HCT116 (cell line): ENCODE measurements at regions not wholly inside any gene's neighbourhood (a gene's known extent, or its start where the extent isn't known, plus 50 kb on each side); places are given as distances from the start of the nearest gene placed in this dataset.

Source experiments
- ATAC-seq: fragments of 200-7000 bp; cut with Tn5 transposase; 2 replicates; pipeline ENCODE4 v1.9.1; 2020; ENCODE audit warnings: mild to moderate bottlenecking, moderate library complexity
- BruUV-seq: library from RNA; stranded (reverse); fragments of 400-500 nt; replicated peaks from 2 replicates; lab custom pipeline; 2021; lab: Mats Ljungman, UMichigan
- CTCF ChIA-PET: fragments of 300-600 bp; sonication (Branson Sonifier 250); formaldehyde crosslinking; loops from one replicate; lab custom pipeline; 2021; ENCODE audit warnings: antibody characterized with exemption; lab: Charles Lee
- POLR2A ChIA-PET: fragments of 300-600, 350-600 bp; sonication (Branson Sonifier 250); formaldehyde crosslinking; loops from one replicate; lab custom pipeline; 2021; ENCODE audit warnings: antibody characterized with exemption; lab: Charles Lee
- RAD21 ChIA-PET, 2 experiments: fragments of 300-600 bp; sonication (Branson Sonifier 250); formaldehyde crosslinking; loops; one replicate each; lab custom pipeline; 2023; ENCODE audit warnings: low total read pairs in 2 of 2; ENCODE audit not compliant: uncharacterized antibody in 2 of 2, unreplicated experiment in 2 of 2, low non-redundant PET in 1 of 2; lab: Charles Lee
- DNase-seq: peaks from one replicate; pipeline ENCODE4 v3.0.0-alpha.2; 2010; ENCODE audit warnings: low read depth, low spot score
- H2AFZ ChIP-seq: fragments of 200-600 bp; shearing (Covaris generic), sonication (generic); 2 replicates; pipeline ENCODE4 v1.6.1; 2017; ENCODE audit warnings: low read depth, mixed run types, mixed read lengths, antibody characterized with exemption, low read length; ENCODE audit not compliant: poor library complexity, severe bottlenecking
- H3K27ac ChIP-seq: 2 replicates; pipeline ENCODE4 v1.5.1; 2012; ENCODE audit warnings: low read depth, low read length
- H3K27me3 ChIP-seq: fragments of 200-600 bp; sonication (generic); 2 replicates; pipeline ENCODE4 v1.6.1; 2016; ENCODE audit warnings: mixed run types, low read length, mixed read lengths; ENCODE audit not compliant: insufficient read depth
- H3K36me3 ChIP-seq, 2 experiments: fragments of 200-500 bp in 1 of 2; fragments of 200-600 bp in 1 of 2; sonication (Bioruptor generic) in 1 of 2; sonication (generic) in 1 of 2; 2 replicates each; pipeline versions ENCODE4 v1.5.1 to v1.6.1; 2014 to 2016; ENCODE audit warnings: low read length in 2 of 2, inconsistent platforms in 1 of 2, mixed read lengths in 1 of 2, mixed run types in 1 of 2; ENCODE audit not compliant: insufficient read depth in 2 of 2, control insufficient read depth in 1 of 2
- H3K4me1 ChIP-seq, 2 experiments: fragments of 200-600 bp in 1 of 2; sonication (generic) in 1 of 2; 2 replicates each; pipeline versions ENCODE4 v1.5.1 to v1.6.1; 2012 to 2017; ENCODE audit warnings: low read length in 2 of 2, inconsistent platforms in 1 of 2, mild to moderate bottlenecking in 1 of 2, mixed read lengths in 1 of 2, mixed run types in 1 of 2, moderate library complexity in 1 of 2; ENCODE audit not compliant: insufficient read depth in 2 of 2, control insufficient read depth in 1 of 2
- H3K4me2 ChIP-seq: fragments of 200-600 bp; sonication (generic); 2 replicates; pipeline ENCODE4 v1.6.1; 2017; ENCODE audit warnings: mixed run types, low read length, mixed read lengths
- H3K4me3 ChIP-seq, 2 experiments: fragments of 200-600 bp in 1 of 2; sonication (generic) in 1 of 2; replicated peaks in 1 of 2; 2 replicates each; pipeline ENCODE4 v1.5.1; 2011 to 2016; ENCODE audit warnings: low read length in 2 of 2, control low read depth in 1 of 2, low read depth in 1 of 2, mild to moderate bottlenecking in 1 of 2, mixed read lengths in 1 of 2, mixed run types in 1 of 2
- H3K79me2 ChIP-seq: fragments of 200-600 bp; sonication (generic); 2 replicates; pipeline ENCODE4 v1.6.1; 2017; ENCODE audit warnings: mild to moderate bottlenecking, mixed run types, low read length, moderate library complexity, mixed read lengths; ENCODE audit not compliant: insufficient read depth
- H3K9ac ChIP-seq: fragments of 200-600 bp; sonication (generic); 2 replicates; pipeline ENCODE4 v1.6.1; 2016; ENCODE audit warnings: low read length, mixed read lengths
- H3K9me2 ChIP-seq: fragments of 200-600 bp; sonication (generic), shearing (Covaris generic); 2 replicates; pipeline ENCODE4 v1.6.1; 2017; ENCODE audit warnings: mixed run types, mild to moderate bottlenecking, moderate library complexity; ENCODE audit not compliant: insufficient read depth
- H3K9me3 ChIP-seq, 2 experiments: fragments of 200-500 bp in 1 of 2; fragments of 200-600 bp in 1 of 2; sonication (Bioruptor generic) in 1 of 2; sonication (generic) in 1 of 2; 2 replicates each; pipeline ENCODE4 v1.6.1; 2014 to 2017; ENCODE audit warnings: low read length in 2 of 2, mixed read lengths in 2 of 2, inconsistent platforms in 1 of 2, low read depth in 1 of 2, mild to moderate bottlenecking in 1 of 2, mixed run types in 1 of 2, moderate library complexity in 1 of 2; ENCODE audit not compliant: control insufficient read depth in 1 of 2, insufficient read depth in 1 of 2
- H4K20me1 ChIP-seq: fragments of 200-600 bp; sonication (generic), shearing (Covaris generic); 2 replicates; pipeline ENCODE4 v1.6.1; 2017; ENCODE audit warnings: mixed run types, mild to moderate bottlenecking, moderate library complexity; ENCODE audit not compliant: insufficient read depth
- CBX3 ChIP-seq: IDR thresholded peaks from 2 replicates; pipeline ENCODE4 v1.6.1; 2012; ENCODE audit warnings: low read depth
- EGR1 ChIP-seq: IDR thresholded peaks from 2 replicates; pipeline ENCODE4 v1.6.1; 2012; ENCODE audit warnings: low read depth
- EZH2 ChIP-seq: fragments of 200-600 bp; sonication (generic); IDR thresholded peaks from 2 replicates; pipeline ENCODE4 v1.6.1; 2017; ENCODE audit warnings: antibody characterized with exemption, mixed run types
- EZH2phosphoT487 ChIP-seq: fragments of 200-600 bp; IDR thresholded peaks from 2 replicates; pipeline ENCODE4 v1.6.1; 2018; ENCODE audit warnings: antibody characterized with exemption, borderline replicate concordance
- POLR2A ChIP-seq: IDR thresholded peaks from 2 replicates; pipeline ENCODE4 v1.7.0; 2011; ENCODE audit warnings: borderline replicate concordance; ENCODE audit not compliant: insufficient read depth, insufficient read length; ENCODE audit errors: extremely low read depth
- RAD21 ChIP-seq: IDR thresholded peaks from 2 replicates; pipeline ENCODE4 v1.6.1; 2012; ENCODE audit warnings: low read depth, mild to moderate bottlenecking
- SRF ChIP-seq: IDR thresholded peaks from 2 replicates; pipeline ENCODE4 v1.6.1; 2012; ENCODE audit warnings: low read depth
- ZFX ChIP-seq: fragments of 450-650 bp; IDR thresholded peaks from 2 replicates; pipeline ENCODE4 v1.6.1; 2017
- intact Hi-C: fragments of 100-400 bp; cut with micrococcal nuclease; formaldehyde crosslinking; loops from 2 replicates; pipeline ENCODE4 v1.10.0; 2022
- TF ChIP-seq, protein P1 (sequence below): IDR thresholded peaks from 2 replicates; pipeline ENCODE4 v1.6.1; 2012

DNA sequence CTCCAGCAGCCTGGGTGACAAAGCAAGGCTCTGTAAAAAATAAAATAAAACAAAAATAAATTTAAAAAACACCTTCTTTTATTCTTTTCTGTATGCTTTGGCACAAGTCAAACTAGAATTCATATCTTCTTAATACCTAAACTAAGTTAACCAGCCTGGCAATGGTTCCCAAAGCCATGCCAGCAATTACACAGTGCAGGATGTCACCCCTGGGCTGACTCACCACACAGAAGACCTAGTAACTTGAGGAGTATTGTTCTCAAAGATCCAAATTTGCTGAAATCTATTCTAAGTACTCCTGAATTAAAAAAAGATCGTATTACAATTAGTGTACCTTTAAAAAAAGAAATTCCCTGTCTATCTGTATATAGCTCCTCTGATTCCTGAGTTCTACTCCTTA is 162.7 kb upstream of the SGK1 start:
- no TSS peak for BruUV-seq
- Histone ChIP-seq H3K27ac (no peak overlapping the region), H4K20me1 (no peaks in the 10 kb centered on the region), H2AFZ (no peak overlapping the region), H3K4me3 (no peak overlapping the region), H3K9me2 (no peaks in the 10 kb centered on the region), H3K79me2 (no peaks in the 10 kb centered on the region), H3K4me1 (no peaks in the 10 kb centered on the region), H3K4me2 (no peak overlapping the region), H3K9ac (no peak overlapping the region), H3K36me3 (no peaks in the 10 kb centered on the region), H3K27me3 (no peaks in the 10 kb centered on the region), H3K9me3 (no peaks in the 10 kb centered on the region)
- intact Hi-C loops: no loop called here
- ChIA-PET RAD21 (no interaction called here), CTCF (no interaction called here), POLR2A (no interaction called here)
- DNase-seq (no peak), ATAC-seq (no peak)
- TF ChIP-seq POLR2A (no peak), RAD21 (no peak), ZFX (no peak), EZH2phosphoT487 (no peak), CBX3 (no peak), EZH2 (no peak)
- TF ChIP-seq, protein P1, sequence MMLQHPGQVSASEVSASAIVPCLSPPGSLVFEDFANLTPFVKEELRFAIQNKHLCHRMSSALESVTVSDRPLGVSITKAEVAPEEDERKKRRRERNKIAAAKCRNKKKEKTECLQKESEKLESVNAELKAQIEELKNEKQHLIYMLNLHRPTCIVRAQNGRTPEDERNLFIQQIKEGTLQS: no peak

DNA sequence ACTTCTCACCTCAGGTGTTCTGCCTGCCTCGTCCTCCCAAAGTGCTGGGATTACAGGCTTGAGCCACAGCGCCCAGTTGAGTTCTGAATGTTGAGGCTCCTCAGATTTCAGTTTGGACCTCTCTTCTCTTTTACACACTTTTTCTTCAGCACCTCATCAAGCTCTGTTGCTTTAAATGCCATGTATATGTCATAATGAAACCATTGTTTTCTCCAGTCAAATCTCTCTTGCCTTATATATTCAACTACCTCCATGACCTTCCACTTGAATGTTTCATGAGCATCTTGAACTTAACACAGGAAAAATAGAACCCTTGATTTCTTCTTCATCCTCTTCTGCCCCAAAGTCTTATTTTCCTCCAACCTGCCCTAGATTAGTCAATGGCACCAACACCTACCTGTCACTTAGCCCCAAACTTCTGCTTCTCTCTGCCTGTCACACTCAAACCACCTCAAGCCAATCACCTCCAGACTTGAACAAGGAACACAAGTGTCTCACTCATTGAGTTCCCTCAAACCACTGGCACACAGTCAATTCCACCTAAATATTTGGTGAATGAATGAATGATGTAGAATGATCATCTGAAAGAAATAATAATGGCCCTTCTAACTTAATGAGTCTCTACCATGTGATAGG is 161.0 kb upstream of the SGK1 start:
- no peaks in the 10 kb centered on the region for H3K79me2 ChIP-seq
- TF ChIP-seq SRF: no peak
- no peak for TF ChIP-seq ZFX
- TF ChIP-seq EGR1: no peak
- no peak for TF ChIP-seq EZH2phosphoT487
- no peak overlapping the region for H3K27ac ChIP-seq
- no peaks in the 10 kb centered on the region for H3K36me3 ChIP-seq
- no peak overlapping the region for H2AFZ ChIP-seq
- ChIA-PET POLR2A (no interaction called here), CTCF (no interaction called here), RAD21 (no interaction called here)
- H3K4me3 ChIP-seq: no peak overlapping the region
- H3K27me3 ChIP-seq: no peaks in the 10 kb centered on the region
- no peak for DNase-seq
- ATAC-seq: no peak
- H3K4me2 ChIP-seq: no peak overlapping the region
- no peaks in the 10 kb centered on the region for H4K20me1 ChIP-seq
- intact Hi-C loops: no loop called here
- no peak overlapping the region for H3K9ac ChIP-seq
- no peaks in the 10 kb centered on the region for H3K9me2 ChIP-seq
- H3K4me1 ChIP-seq: no peaks in the 10 kb centered on the region
- no TSS peak for BruUV-seq
- no peaks in the 10 kb centered on the region for H3K9me3 ChIP-seq
